ENCODE measurements at regions not wholly inside any gene's neighbourhood (a gene's known extent, or its start where the extent isn't known, plus 50 kb on each side); places are given as distances from the start of the nearest gene placed in this dataset.

- DNase-seq (ENCODE audit: low spot score), result peak; percentile 13
These were observed 124.3 kb downstream of the RPLP1 start for GRCh38 chr15:69576948-69577351.

- DNase-seq (ENCODE audit: low spot score), result no peak
These were observed 124.8 kb downstream of the RPLP1 start for GRCh38 chr15:69577397-69577796.

- no peak for DNase-seq (ENCODE audit: low spot score)
These were observed 125.6 kb downstream of the RPLP1 start for GRCh38 chr15:69578252-69578651.

- no peak for DNase-seq (ENCODE audit: low spot score)
These were observed 126.4 kb downstream of the RPLP1 start for GRCh38 chr15:69578787-69579583.

GRCh38 chr15:69579950-69580618 lies 127.5 kb downstream of the RPLP1 start:
- DNase-seq (ENCODE audit: low spot score), result no peak

GRCh38 chr15:69583626-69584025 lies 131.0 kb downstream of the RPLP1 start:
- no peak for DNase-seq (ENCODE audit: low spot score)

- DNase-seq (ENCODE audit: low spot score), result no peak
These were observed 133.3 kb downstream of the RPLP1 start for GRCh38 chr15:69585937-69586336.

GRCh38 chr15:69586721-69587120 lies 134.1 kb downstream of the RPLP1 start:
- DNase-seq (ENCODE audit: low spot score), result no peak

GRCh38 chr15:69587723-69588426 lies 135.3 kb downstream of the RPLP1 start:
- DNase-seq (ENCODE audit: low spot score), result no peak

- no peak for DNase-seq (ENCODE audit: low spot score)
These were observed 137.6 kb downstream of the RPLP1 start for GRCh38 chr15:69590201-69590710.

- DNase-seq (ENCODE audit: low spot score), result no peak
These were observed 138.4 kb downstream of the RPLP1 start for GRCh38 chr15:69590932-69591524.

- DNase-seq (ENCODE audit: low spot score), result no peak
These were observed 139.4 kb downstream of the RPLP1 start for GRCh38 chr15:69591905-69592508.

GRCh38 chr15:69592954-69593353 lies 140.3 kb downstream of the RPLP1 start:
- no peak for DNase-seq (ENCODE audit: low spot score)

GRCh38 chr15:69593488-69593887 lies 140.9 kb downstream of the RPLP1 start:
- DNase-seq (ENCODE audit: low spot score), result no peak

- DNase-seq (ENCODE audit: low spot score), result no peak
These were observed 141.7 kb downstream of the RPLP1 start for GRCh38 chr15:69593981-69594966.

- DNase-seq (ENCODE audit: low spot score), result no peak
These were observed 142.6 kb downstream of the RPLP1 start for GRCh38 chr15:69595009-69595791.

GRCh38 chr15:69597061-69597592 lies 144.5 kb downstream of the RPLP1 start:
- DNase-seq (ENCODE audit: low spot score), result no peak

GRCh38 chr15:69599271-69599670 lies 146.7 kb downstream of the RPLP1 start:
- DNase-seq (ENCODE audit: low spot score), result no peak

GRCh38 chr15:69600556-69601085 lies 148.0 kb downstream of the RPLP1 start:
- no peak for DNase-seq (ENCODE audit: low spot score)
